IMR-90 (cell line): ENCODE measurements at regions not wholly inside any gene's neighbourhood (a gene's known extent, or its start where the extent isn't known, plus 50 kb on each side); places are given as distances from the start of the nearest gene placed in this dataset.

ENCODE experiments used
- BHLHE40 ChIP-seq: fragments of 150-350 bp; IDR thresholded peaks from 2 replicates; pipeline ENCODE4 v1.6.1; 2016; ENCODE audit warnings: mild to moderate bottlenecking, low read depth, low read length
- CEBPB ChIP-seq: IDR thresholded peaks from 2 replicates; pipeline ENCODE4 v1.6.1; 2012; ENCODE audit warnings: low read depth, low read length, improper control_type of control experiment
- MAFK ChIP-seq: IDR thresholded peaks from 2 replicates; pipeline ENCODE4 v1.6.1; 2012; ENCODE audit warnings: low read depth, low read length, improper control_type of control experiment
- MXI1 ChIP-seq: IDR thresholded peaks from 2 replicates; pipeline ENCODE4 v1.6.1; 2012; ENCODE audit warnings: low read depth, mild to moderate bottlenecking, low read length, moderate library complexity, borderline replicate concordance
- NFE2L2 ChIP-seq: fragments of 150-350 bp; IDR thresholded peaks from 2 replicates; pipeline ENCODE4 v1.6.1; 2016; ENCODE audit warnings: low read depth, mild to moderate bottlenecking, low read length
- POLR2A ChIP-seq: IDR thresholded peaks from 2 replicates; pipeline ENCODE4 v1.6.1; 2012; ENCODE audit warnings: mild to moderate bottlenecking, low read depth, low read length
- SMC3 ChIP-seq: fragments of 150-350 bp; IDR thresholded peaks from 2 replicates; pipeline ENCODE4 v1.6.1; 2016; ENCODE audit warnings: low read depth, mild to moderate bottlenecking, antibody characterized with exemption, low read length, moderate library complexity
- TF ChIP-seq, protein P1 (sequence below): conservative IDR thresholded peaks from 2 replicates; pipeline ENCODE4 v1.5.1; 2012; ENCODE audit warnings: mild to moderate bottlenecking, low read depth, low read length, improper control_type of control experiment

DNA sequence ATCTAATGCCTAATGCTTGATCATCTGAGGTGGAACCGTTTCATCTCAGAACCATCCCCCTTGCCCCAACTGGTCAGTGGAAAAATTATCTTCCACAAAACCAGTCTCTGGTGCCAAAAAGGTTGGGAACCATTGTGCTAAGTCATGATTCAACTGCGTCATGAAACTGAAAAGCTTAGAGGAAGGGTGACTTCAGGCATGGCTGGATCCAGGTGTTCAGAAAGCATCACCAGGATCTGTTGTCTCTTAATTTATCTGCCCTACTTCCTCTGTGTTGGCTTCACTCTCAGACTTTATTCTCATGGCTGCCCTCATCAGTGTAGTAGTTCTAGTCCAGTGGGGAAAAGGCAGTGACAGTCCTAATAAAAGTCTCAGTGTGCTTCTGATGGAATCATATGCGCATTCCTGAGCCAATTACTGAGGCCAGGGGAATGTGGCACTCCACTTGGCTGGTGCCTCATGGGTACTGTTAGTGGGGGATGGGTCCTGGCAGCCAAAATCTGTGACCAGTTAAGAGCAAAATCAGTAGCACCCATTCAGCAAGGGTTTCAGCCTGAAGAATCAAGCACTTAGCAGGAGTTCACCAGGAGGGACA lies 110.3 kb downstream of the WNT5A start:
- no peak for TF ChIP-seq POLR2A
- TF ChIP-seq, protein P1, sequence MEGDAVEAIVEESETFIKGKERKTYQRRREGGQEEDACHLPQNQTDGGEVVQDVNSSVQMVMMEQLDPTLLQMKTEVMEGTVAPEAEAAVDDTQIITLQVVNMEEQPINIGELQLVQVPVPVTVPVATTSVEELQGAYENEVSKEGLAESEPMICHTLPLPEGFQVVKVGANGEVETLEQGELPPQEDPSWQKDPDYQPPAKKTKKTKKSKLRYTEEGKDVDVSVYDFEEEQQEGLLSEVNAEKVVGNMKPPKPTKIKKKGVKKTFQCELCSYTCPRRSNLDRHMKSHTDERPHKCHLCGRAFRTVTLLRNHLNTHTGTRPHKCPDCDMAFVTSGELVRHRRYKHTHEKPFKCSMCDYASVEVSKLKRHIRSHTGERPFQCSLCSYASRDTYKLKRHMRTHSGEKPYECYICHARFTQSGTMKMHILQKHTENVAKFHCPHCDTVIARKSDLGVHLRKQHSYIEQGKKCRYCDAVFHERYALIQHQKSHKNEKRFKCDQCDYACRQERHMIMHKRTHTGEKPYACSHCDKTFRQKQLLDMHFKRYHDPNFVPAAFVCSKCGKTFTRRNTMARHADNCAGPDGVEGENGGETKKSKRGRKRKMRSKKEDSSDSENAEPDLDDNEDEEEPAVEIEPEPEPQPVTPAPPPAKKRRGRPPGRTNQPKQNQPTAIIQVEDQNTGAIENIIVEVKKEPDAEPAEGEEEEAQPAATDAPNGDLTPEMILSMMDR = no peak
- TF ChIP-seq CEBPB = no peak
- TF ChIP-seq MXI1 = no peak
- no peak for TF ChIP-seq MAFK
- TF ChIP-seq BHLHE40 = no peak
- TF ChIP-seq NFE2L2 = no peak
- no peak for TF ChIP-seq SMC3
